Liver (tissue), 3 donors: ENCODE measurements at regions not wholly inside any gene's neighbourhood (a gene's known extent, or its start where the extent isn't known, plus 50 kb on each side); places are given as distances from the start of the nearest gene placed in this dataset.

Experiments
- GABPA ChIP-seq, 2 donors: IDR thresholded peaks in 1 of 2; conservative IDR thresholded peaks in 1 of 2; 2 replicates each; pipeline ENCODE4 v1.6.1; 2016; ENCODE audit warnings: antibody characterized with exemption in 2 of 2, mild to moderate bottlenecking in 1 of 2, moderate library complexity in 1 of 2
- JUND ChIP-seq, 2 donors: IDR thresholded peaks; 2 replicates each; pipeline ENCODE4 v1.6.1; 2016; ENCODE audit warnings: antibody characterized with exemption in 2 of 2
- TF ChIP-seq, protein P1 (sequence below): fragments of 150-350 bp; IDR thresholded peaks from 2 replicates; pipeline ENCODE4 v1.5.1; 2017; ENCODE audit warnings: improper control_type of control experiment, low read depth, low read length; ENCODE audit not compliant: missing input control
- TF ChIP-seq, protein P2 (sequence below): IDR thresholded peaks from 2 replicates; pipeline ENCODE4 v1.6.1; 2016; ENCODE audit warnings: antibody characterized with exemption, mild to moderate bottlenecking
- TF ChIP-seq, protein P3 (sequence below): IDR thresholded peaks from 2 replicates; pipeline ENCODE4 v1.6.1; 2016; ENCODE audit warnings: antibody characterized with exemption
- donor health status: healthy.
- donor health status: healthy.

- TF ChIP-seq, protein P1, sequence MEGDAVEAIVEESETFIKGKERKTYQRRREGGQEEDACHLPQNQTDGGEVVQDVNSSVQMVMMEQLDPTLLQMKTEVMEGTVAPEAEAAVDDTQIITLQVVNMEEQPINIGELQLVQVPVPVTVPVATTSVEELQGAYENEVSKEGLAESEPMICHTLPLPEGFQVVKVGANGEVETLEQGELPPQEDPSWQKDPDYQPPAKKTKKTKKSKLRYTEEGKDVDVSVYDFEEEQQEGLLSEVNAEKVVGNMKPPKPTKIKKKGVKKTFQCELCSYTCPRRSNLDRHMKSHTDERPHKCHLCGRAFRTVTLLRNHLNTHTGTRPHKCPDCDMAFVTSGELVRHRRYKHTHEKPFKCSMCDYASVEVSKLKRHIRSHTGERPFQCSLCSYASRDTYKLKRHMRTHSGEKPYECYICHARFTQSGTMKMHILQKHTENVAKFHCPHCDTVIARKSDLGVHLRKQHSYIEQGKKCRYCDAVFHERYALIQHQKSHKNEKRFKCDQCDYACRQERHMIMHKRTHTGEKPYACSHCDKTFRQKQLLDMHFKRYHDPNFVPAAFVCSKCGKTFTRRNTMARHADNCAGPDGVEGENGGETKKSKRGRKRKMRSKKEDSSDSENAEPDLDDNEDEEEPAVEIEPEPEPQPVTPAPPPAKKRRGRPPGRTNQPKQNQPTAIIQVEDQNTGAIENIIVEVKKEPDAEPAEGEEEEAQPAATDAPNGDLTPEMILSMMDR: no peak
- TF ChIP-seq, protein P2, sequence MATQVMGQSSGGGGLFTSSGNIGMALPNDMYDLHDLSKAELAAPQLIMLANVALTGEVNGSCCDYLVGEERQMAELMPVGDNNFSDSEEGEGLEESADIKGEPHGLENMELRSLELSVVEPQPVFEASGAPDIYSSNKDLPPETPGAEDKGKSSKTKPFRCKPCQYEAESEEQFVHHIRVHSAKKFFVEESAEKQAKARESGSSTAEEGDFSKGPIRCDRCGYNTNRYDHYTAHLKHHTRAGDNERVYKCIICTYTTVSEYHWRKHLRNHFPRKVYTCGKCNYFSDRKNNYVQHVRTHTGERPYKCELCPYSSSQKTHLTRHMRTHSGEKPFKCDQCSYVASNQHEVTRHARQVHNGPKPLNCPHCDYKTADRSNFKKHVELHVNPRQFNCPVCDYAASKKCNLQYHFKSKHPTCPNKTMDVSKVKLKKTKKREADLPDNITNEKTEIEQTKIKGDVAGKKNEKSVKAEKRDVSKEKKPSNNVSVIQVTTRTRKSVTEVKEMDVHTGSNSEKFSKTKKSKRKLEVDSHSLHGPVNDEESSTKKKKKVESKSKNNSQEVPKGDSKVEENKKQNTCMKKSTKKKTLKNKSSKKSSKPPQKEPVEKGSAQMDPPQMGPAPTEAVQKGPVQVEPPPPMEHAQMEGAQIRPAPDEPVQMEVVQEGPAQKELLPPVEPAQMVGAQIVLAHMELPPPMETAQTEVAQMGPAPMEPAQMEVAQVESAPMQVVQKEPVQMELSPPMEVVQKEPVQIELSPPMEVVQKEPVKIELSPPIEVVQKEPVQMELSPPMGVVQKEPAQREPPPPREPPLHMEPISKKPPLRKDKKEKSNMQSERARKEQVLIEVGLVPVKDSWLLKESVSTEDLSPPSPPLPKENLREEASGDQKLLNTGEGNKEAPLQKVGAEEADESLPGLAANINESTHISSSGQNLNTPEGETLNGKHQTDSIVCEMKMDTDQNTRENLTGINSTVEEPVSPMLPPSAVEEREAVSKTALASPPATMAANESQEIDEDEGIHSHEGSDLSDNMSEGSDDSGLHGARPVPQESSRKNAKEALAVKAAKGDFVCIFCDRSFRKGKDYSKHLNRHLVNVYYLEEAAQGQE: no peak
- no peak for TF ChIP-seq GABPA (IDR thresholded peaks at IDR 0.05 in 1 of 2, conservative IDR thresholded peaks at IDR 0.05 in 1 of 2)
- TF ChIP-seq, protein P3, sequence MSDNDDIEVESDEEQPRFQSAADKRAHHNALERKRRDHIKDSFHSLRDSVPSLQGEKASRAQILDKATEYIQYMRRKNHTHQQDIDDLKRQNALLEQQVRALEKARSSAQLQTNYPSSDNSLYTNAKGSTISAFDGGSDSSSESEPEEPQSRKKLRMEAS: no peak
- no peak for TF ChIP-seq JUND (IDR thresholded peaks at IDR 0.05)
Measured at GRCh38 chr5:118042076-118042475, 946.3 kb downstream of the DTWD2 start.
